GM18519 (cell line): ENCODE measurements at regions not wholly inside any gene's neighbourhood (a gene's known extent, or its start where the extent isn't known, plus 50 kb on each side); places are given as distances from the start of the nearest gene placed in this dataset.
"Not testable (repeated sequence)": the region's sequence is repeated elsewhere in the genome, so short reads cannot be mapped to it uniquely, and the experiment has no call there.

Experiments
- ATAC-seq: cut with Tn5 transposase; IDR thresholded peaks from one replicate; pipeline ENCODE4 v1.9.1; 2021; ENCODE audit warnings: mild to moderate bottlenecking, moderate library complexity; ENCODE audit not compliant: unreplicated experiment, low FRiP score

DNA sequence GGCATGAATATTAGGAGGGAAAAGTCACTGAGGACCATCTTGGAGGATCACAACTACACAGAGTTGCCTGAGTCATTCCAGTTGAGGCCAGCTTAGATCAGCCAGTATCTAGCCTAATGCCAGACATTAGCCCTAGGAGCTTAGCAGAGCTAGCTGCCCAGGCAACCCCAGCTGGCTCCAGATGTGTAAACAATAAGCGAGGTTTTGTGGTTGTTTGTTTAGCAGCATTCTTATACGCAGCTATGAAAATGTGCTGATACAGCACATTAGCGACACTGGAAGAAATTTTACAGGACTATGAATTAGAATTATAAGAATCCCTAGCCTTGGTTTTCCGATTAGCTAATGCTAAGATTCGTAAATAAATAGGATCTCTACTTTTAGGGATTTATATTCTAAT, 59.3 kb downstream of the BTBD3 start:
- ATAC-seq = no peak

DNA sequence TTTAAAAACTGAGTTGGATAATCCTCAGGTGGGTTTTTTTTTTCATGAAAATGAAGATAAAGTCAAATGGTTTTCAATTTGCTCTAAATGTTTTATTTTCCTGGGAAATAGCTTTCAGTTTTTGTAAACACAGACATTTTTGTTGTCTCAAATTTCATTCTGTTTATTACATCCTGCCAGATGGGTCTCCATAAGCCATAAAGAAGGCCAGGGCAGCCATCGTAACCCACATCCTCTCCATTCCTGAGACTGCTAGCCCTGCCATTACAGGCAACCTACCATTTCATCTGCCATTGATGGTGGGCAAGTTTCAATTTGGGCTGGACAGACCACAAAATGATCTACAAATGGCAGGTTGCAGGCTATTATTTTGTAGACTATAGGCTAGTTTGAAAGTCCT, 60.8 kb downstream of the BTBD3 start:
- ATAC-seq = no peak

DNA sequence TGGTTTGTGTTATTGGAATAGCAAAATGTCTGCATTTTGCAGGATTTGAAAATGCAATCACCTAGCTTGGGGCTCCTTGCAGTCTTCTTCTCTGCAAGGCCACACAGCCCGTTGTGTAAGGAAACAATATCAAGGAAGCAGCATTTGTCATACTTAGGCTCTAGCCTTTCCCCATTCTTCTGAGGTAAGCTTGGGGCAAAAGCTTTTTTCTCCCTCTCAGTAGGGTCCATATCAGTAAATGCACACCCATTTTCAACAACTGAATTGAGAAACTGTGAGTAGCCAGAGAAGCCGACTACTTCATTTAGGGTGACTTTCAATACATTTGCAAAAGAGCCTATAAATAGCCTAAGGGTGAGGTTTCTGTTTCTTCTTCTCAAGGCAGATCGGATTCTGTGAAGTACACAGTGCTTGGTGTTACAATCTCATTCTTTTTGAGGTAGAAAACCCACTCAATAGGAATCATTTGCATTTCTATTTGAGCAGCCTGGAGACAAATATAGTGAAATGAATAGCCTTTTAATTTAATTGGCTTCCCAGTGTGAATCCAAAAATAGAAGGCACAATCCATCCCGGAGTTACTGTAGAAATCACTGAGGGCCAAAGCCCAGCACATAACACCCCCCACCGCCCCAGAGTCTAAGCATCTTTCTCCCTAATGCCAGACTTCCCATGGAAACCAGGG, 61.8 kb downstream of the BTBD3 start:
- ATAC-seq = peak; percentile 65

DNA sequence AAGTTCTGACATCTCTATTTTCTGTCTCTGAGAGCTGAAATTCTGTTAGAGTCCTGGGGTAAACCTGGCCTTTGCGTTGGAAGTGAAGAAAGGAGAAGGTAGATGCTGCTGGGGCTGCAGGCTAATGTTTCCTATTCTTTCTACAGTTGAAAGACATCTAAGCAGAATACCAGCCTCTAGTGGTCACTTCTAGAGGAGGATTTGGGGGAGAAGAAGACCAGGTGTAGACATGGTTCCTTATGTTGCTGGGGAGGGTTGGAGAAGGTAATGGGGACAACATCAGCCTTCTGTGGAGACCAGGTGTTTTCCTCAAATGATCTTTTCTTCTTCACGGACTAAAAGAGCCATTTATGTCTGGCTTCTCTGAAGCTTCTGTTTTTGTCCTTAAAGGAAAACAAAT, 62.6 kb downstream of the BTBD3 start:
- no peak for ATAC-seq

DNA sequence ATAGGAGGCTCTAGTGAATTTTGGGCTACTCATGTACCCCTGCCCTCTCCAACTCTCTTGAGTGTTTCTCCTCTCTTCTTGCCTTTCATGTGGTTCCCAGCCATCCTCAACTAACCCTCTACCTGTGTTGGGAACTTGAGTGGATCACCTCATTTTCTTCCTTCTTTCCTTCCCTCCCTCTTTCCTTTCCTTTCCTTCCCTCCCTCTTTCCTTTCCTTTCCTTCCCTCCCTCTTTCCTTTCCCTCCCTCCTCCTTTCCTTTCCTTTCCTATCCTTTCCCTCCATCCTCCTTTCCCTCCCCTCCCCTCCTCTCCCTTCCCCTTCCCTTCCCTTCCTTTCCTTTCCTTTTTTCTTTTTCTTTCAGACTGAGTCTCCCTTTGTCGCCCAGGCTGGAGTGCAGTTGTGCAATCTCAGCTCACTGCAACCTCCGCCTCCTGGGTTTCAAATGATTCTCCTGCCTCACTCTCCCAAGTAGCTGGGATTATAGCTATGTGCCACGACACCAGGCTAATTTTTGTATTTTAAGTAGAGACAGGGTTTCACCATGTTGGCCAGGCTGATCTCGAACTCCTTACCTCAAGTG, 63.8 kb downstream of the BTBD3 start:
- no peak for ATAC-seq

DNA sequence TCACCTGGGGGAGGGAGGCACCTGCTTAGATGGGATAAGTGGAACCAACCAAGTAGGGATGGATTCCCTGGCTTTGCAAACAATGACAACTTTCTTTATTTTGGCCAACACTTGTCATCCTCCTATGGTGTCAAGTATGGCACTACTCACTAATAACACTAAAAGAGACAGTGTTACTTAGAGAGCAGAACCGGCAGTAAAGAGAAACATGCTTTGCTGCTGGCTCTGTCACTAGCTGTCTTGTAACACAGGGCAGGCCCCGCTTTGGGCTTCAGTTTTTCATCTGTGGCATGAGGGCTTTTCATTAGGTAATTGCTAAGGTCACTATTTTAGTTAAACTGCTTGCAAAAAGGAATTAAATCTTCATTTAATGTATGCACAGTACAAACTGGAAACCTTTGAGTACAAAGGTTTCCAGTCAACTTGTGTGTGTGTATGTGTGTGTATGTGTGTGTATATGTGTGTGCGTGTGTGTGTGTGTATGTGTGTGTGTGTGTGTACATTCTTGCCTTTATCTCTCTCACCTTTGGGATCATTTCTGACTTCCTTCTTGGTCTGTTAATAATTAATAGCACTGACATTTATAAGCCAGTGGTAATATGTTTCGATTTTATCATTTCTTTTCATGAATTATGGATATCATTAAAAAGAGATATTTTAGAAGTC, 64.7 kb downstream of the BTBD3 start:
- no peak for ATAC-seq

DNA sequence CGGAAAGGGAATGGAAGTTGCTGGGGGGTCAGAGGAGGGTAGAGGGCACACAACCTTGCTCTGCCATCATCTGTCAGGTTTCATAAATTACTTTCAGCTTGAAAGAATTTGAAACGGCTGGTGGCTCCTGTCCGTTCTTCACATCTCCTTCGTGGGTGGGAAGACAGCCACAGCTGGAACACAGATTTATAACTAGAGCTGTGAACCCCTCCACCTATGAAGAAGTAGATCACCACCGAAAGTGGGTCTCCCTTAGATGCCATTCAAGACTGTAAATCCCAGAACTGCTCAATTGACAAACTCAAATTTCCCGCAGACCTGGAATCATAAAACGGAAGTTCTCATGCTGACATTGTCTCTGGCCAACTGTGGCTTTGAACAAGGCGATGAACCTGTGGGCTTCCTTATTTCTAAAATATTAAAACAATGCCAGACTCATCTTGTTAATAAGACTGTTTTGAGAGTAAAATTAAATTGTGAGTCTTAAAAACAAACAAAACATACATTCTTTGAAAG, 65.3 kb downstream of the BTBD3 start:
- ATAC-seq = no peak

DNA sequence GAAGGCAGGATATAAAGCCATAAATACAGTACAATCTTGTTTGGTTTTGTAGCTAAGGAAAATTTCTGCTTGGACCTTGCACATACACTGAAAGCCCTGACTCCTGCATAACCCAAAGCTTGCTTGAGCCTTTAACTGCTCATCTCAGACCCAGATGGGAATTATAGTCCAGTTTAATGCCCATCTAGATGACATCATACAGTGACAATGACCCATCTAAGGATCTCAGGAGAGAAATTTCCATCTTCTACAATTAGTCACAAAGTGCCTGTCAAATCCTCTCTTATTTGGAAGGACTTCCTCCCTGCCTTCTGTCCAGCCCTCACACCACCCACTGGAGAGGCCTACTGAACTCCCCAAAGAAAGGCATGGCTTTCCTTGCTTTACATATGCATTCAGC, 69.3 kb downstream of the BTBD3 start:
- no peak for ATAC-seq

DNA sequence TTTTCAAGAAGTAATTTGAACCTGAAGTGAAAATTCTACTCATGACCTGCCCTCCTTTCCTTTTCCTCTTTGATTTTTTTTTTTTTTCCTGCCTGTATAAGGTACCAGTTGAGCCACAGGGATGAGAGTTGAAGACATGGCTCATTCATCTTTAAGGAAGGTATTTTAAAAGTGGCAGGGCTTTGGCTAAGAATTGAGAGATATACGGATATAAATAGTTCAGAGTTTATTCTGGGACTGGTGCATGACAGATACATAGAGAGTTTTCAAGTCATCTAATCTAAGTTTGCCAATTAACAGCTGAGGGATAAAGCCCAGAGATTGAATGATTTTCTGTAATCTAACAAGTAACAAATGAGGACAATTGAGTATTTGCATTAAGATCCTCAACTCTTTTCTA, 69.8 kb downstream of the BTBD3 start:
- ATAC-seq = no peak

DNA sequence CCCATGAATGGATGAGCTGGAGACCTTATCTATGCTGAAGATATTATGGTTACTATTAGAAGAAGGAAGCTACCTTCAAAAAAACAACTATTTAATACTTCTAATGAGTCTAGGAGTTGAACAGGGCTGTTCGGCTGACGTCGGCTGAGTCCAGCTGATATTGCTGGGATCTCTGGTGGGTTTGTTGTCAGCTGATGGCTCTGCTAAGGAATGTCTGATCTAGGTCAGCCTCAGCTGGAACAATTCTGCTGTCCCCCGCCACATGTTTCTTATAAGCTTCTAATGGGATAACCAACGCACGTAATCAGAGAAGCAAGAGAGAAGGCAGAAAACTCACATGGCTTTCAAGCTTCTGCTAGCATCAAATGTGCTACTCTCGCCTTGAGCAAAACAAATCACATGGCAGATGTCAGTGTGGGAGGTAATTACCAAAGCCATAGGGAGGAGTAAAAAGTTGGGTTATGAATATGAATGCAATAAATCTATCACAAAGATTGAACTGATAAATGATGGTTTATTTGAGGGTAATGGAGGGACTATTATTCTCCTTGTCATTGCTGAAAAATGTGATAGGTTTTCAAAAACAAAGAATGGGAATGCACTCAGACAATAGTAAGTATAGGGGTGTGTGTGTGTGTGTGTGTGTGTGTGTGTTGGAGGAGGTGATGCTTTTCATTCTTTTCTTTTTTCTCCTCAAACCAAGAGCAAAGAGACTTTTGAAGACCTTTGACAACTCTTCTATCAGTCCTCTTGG, 71.5 kb downstream of the BTBD3 start:
- no peak for ATAC-seq

DNA sequence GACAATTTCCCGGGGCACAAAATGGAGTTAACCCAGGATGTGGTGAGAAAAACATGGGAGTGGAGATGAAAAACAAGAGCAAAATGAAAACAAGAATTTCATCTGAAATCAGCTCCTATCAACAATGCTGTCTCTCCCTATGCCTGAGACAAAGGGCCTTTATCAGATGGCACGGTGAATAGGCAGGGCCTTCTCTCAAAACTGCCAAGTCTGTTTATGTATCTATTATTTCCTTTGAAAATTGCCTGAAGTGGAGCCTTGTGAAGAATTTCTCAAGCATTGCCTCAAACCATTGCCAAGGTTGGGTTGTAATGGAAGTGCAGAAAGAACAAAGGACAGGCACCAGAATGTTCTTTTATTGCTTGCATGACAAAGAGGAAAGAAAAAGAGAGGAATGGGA, 74.7 kb downstream of the BTBD3 start:
- no peak for ATAC-seq

DNA sequence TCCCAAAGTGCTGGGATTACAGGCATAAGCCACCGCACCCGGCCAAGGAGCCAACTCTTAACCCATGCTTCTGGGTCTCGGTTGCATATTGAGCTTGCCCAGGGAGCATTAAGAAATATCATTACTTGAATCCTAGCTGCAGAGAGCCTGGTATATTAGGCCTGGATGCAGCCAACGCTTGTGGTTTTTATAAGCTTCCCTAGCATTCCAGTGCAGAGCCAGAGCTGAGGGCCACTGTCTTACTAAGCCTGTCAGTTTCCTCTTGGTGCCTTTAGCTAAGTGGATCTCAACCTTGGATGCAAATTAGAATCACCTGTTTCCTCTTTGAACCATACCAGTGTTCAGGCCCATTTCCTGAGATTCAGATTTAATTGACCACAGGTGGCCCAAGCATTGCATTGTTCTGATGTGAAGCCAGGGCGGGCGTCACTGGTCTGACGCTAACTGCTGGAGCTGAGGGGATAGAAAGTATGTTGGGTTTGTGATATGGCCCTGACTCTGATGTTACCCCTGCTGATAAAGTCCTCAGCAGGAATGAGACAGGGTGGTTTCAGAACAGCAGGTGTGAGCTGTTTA, 76.3 kb downstream of the BTBD3 start:
- ATAC-seq = no peak

DNA sequence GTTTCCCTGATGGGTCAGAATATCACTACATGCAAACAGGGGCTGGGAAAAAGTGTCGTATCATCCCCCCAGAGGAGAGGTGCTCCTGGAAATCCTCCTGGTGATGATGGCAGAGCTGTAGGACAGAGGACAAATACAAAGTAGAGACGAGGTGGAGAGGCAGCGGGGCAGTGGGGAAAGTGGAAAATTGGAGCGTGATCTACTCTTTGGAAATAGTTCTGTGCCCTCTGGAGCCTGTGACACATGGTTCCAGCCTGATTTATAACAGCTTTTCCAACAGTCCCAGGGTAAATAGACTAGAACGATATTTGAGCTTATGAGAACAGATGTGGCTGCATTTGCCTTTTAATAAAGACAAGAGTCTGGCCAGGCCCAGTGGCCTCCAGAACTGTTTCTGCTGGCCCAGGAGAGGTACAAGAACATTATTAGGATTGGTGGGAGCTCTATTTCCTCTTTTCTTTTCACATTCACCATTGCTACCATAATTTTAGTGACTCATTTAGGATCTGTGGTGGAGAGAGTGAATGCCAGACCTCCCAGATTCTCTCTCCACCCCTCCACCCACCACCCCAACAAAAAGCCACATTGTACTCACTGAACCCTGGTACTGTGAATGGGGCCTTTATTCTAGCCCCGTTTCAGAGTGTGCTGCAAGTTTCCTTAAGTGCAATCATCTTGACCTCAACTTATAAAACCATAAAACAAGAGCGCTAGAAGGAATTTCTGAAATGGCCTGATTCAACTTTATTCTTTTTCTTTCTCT, 78.3 kb downstream of the BTBD3 start:
- ATAC-seq = no peak

DNA sequence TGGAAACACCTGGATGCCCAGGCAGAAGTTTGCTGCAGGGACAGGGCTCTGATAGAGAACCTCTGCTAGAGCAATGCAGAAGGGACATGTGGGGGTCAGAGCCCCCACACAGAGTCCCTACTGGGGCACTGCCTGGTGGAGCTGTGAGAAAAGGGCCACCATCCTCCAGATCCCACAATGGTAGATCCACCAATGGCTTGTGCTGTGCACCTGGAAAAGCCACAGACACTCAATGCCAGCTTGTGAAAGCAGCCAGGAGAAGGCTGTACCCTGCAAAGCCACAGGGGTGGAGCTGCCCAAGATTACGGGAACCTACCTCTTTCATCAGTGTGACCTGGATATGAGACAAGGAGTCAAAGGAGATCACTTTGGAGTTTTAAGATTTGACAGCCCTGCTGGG, 87.1 kb downstream of the BTBD3 start:
- not testable (repeated sequence) for ATAC-seq

DNA sequence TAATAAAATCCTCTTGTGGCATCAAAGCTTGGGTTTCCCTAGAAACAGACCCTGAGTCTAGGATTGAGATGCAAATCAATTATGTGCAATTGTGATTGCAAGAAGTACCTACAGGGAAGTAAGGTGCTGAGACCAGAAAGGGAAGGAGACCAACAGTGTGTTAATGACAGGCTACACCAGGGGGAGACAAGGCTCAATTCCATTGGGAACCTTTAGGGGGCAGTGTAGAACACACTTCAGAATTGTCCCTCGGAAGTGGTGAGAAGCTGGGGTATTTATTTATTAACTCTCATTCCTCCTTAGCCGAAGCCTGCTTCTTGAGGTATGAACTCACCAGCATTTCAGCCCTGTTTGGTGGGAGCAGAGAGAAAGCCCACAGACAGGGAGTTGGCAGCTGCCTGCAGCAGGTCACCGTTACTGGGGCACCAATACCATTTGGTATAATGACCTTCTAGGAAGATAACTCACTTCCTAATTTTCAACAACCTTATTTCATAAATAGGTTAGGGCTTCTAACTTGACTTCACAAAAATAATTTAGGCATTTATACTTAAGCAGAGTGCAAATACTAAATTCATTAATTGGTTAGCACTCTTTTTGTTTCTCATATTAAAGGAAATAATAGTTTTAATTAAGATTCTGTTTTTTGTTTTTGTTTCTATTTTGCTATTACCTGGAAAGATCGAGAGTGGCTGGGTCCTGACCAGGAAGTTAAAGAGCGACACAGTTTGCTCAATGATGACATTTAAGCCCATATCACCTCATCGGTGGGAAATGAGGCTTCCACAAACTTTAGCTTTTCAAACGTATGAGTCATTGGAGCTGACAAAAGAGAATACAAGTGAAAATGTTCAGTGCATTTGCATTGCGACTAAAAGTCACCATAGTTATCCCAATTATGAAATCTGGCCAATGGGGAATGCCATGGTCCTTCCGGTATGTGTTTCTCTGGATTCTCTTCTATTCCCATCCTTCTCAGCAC, 94.8 kb downstream of the BTBD3 start:
- ATAC-seq = no peak

DNA sequence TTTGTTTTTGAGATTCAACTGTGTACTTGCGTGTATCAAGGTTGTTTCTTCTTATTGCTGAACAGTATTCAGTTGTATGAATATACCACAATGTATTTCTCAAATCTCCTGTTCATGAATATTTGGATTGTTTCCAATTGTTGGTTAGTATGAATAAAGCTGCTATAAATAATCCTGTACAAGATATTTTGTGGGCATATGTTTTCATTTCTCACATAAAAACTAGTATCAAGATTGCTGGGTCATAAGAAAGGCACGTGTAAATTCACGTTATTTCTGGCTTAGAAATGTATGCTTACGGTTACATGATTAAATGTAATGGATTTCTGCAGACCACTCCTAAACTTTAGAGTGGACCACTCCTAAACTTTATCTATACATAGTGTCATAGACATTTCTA, 96.6 kb downstream of the BTBD3 start:
- ATAC-seq = no peak

DNA sequence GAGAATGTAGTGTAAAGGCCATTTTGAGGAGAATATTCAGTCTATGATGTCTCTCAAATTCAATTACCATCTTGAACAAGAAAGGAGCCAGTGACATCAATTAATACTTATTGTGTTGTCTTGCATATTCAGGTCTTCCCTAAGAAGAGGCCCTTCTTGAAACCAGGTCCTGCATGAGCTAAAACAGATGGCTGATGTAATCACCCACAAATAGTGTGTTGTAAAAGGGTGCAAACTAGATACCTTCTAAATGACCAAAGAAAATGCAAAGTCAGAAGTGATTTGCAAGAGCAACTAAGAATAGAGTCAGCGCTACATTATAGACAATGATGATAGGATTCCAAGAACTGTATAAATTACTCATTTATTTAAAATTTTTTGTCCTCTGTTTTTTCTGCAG, 97.0 kb downstream of the BTBD3 start:
- no peak for ATAC-seq

DNA sequence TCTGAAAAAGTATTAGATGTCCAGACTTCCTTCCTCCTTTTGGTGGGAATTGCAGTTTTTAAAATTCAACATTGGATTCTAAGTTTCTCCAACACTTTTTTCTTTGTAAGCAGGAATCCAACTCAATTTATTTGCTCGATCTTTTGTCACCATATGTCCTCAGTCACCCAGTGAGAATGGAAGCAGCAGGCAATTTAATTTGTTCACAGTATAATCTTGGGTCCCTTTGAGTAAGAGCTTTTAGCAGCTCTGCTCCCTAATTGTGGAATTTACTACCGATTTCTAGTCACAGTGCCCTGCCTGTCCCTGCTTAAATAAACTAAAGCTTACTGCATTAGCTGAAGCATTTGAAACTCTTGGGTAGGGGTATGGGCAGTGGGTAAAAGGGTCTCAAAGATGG, 98.6 kb downstream of the BTBD3 start:
- no peak for ATAC-seq

DNA sequence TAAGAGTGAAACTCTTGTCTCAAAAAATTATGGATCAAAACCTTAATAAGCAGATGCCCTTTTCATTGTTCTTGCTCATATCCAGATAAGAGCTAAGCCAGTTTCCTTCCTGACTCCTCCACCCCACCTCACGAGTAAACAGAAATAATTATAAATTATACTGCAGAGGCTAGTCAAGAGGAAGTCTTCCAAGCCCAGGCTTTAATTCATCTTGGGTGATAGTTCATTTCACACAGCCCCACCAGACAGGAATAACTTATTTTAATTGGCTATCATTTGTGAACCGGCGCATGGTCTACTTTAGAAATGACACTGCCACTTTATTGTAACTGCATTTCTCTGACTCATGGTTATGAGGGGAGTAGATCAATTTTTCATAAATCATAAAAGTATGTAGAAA, 102.0 kb downstream of the BTBD3 start:
- no peak for ATAC-seq
